ENCODE measurements at regions not wholly inside any gene's neighbourhood (a gene's known extent, or its start where the extent isn't known, plus 50 kb on each side); places are given as distances from the start of the nearest gene placed in this dataset.

DNA sequence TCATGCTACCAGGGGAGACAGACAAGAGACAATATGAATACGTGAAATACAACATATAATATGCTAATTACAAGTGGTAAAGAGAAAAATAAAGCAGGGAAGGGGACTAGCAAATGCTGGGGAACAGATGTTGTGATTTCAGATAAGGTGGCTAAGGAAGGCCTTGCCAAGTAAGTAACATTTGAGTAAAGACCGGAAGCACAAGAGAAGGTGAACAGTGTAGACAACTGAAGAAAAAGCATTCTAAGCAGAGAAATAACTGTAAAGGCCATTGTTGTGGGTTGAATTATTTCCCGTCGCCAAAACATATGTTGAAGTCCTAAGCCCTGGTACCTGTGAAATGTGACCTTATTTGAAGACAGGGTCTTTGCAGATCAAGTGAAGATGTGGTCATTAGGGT is 63.7 kb upstream of the EED start:
- TF ChIP-seq CTCF (IDR thresholded peaks at IDR 0.05; ENCODE audit: low read depth, low read length) (no peak), POLR2A (IDR thresholded peaks at IDR 0.05; ENCODE audit: extremely low read depth, insufficient read length) (no peak), MAX (IDR thresholded peaks at IDR 0.05; ENCODE audit: low read depth, low read length) (no peak)

All from NB4 (cell line).